Stimulated activated CD8-positive, alpha-beta memory T cell treated with anti-CD3 and anti-CD28 coated beads, Interleukin-7, amount 100 ng/mL, for 24 hours (primary cell): ENCODE measurements at regions not wholly inside any gene's neighbourhood (a gene's known extent, or its start where the extent isn't known, plus 50 kb on each side); places are given as distances from the start of the nearest gene placed in this dataset.

Experiments used
- DNase-seq: peaks from one replicate; pipeline ENCODE4 v3.0.0-alpha.2; 2020; ENCODE audit warnings: low read depth

DNA sequence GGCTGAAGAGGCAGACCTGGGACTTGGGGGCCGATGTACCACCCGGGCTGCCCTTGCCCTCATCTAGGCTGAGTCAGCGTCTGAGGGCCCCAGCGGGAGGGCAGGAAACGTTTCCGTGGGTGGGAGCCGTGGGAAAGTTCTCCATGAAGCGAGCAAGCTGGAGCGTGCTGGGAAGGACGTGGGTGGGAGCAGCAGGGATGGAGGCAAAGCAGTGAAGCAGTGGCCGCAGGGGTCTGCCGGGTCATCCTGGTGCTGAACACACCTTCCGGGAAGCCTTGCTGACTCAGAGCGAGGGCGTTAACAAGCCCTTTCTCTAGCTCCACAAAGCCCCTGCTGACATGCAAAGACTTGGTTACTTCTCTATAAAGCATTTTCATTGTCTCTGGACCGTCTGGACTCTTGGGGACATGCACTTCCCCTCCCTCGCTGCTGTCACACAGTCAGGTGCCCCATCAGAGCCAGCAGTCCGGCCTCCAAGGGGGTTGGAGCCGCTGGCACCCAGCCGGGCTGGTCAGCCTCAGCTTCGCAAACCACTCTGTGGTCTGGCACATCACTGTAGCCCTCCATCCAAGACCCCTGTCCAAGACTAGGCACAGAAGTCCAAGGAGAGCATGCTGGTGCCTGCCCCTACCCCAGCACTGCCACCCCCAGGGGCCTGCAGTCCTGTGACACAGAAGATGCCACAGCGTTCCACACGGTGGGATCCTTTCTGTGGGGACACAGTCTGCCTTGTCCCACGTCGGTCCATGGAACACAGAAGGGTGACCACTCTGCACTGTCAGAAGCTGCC is 115.1 kb upstream of the GPC1 start:
- DNase-seq: no peak

DNA sequence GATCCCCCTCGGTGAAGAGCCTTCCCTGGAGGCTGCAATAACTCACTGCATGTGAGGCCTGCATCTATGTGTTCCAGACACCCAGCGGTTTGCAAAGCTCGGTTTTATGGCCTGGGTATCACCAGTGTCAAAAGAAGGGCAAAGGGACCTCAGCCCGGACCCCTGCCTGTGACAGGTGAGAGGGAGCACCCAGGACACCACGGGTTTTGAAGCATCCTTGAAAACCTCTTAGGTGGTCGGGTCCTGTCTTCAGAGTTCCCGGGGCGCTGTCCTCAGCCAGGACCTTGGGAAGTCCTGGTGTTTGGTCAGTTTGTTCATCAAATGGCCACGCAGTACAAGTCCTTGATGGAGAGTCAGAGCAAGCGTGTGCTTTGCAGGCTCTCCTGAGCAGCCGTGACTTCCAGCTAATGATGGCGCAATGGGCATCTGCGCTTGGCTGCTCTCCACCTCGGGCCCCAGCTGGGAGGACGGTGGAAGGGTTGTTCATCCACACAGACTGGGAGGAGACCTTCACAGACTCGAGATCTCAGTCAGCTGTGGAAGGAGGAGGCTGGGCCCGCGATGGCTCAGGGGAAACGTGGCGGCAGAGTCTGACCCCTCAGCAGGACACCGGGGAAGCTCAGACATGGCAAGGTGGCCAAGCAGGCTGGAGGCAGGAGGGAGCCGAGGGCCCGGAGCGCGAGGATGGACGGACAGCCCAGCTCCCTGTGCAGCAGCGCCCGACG is 113.1 kb upstream of the GPC1 start:
- no peak for DNase-seq

DNA sequence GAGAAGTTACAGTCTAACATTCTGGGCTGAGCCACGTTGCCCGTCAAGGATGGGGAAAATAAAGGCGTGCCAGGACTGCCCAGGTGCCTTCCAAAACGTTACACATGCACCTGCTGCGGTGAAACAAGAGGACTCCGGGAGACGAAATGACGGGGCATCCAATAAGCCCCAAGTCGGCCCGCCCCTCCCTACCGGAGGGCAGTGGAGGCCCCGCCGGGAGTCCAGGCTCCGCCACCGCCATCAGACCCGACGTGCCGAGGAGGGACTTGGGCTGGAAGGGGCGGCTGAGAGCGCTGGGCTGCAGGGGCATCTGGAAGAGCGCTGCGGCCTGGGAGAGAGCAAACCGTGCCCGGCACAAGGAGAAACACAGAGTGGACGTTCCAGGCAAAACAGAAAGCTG is 112.5 kb upstream of the GPC1 start:
- no peak for DNase-seq

DNA sequence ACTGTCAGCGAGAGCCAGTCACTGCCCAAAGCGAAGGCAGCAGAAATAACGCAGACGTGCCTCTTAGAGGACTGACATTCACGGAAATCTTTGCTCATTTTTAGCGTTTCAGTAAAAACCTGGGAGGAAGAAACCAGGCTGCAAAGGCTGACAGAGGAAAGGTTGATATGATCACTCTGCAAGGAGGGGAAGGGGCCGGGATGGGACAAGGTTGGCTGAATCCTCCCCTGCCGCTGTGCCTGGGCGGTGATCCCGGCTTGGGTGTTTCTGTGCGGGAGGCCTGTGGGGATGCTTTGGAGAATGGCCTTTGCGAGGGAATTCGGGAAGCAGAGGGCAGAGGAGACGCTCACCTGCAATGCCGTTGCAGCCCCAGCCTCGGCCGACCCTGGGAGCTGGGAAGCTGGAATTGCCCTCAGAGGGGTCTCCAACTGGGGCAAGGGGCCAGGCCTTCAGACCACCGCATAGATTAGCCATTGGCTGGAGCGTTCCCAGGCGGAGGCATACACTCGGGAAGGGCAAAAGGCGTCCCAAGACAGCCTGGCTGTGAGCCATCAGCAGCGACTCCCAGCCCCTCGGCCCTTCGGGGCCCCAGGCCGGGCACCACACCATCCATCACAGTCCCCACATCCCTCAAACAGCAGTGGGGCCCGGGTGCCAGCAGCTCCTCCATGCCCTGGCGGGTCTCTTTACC is 111.7 kb upstream of the GPC1 start:
- no peak for DNase-seq

DNA sequence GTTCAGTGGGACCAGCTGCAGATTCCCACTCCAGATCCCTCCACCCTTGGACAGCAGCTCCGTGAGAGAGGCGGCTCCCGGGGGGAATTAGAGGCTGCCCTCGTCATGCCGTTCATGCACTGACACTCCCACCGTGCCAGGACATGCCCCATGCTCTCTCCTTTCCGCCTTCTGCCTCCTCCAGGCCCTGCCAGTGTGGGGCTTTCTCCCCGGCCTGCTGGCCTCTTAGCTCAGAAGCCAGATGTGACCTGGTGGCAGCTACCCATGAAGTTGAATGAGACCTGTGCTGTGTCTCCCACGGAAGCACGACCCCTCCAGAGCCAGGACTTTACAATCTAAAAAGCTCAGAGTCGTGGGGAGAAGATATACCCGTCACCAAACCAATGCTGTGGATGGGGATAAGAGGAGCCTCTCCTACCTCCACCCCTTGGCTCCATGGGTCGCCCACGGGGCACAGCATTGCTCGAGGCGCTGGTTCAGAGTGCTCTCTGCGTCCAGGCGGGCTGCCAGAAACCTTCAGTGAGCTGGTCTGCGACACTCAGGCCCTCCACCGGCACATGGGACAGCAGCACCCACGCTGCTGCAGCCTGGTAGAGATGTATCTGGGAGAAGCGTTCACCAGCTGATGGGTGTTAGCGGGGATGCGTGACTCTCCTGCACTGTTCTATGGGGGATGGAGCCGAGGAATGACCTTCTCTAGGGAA is 111.0 kb upstream of the GPC1 start:
- DNase-seq: no peak

DNA sequence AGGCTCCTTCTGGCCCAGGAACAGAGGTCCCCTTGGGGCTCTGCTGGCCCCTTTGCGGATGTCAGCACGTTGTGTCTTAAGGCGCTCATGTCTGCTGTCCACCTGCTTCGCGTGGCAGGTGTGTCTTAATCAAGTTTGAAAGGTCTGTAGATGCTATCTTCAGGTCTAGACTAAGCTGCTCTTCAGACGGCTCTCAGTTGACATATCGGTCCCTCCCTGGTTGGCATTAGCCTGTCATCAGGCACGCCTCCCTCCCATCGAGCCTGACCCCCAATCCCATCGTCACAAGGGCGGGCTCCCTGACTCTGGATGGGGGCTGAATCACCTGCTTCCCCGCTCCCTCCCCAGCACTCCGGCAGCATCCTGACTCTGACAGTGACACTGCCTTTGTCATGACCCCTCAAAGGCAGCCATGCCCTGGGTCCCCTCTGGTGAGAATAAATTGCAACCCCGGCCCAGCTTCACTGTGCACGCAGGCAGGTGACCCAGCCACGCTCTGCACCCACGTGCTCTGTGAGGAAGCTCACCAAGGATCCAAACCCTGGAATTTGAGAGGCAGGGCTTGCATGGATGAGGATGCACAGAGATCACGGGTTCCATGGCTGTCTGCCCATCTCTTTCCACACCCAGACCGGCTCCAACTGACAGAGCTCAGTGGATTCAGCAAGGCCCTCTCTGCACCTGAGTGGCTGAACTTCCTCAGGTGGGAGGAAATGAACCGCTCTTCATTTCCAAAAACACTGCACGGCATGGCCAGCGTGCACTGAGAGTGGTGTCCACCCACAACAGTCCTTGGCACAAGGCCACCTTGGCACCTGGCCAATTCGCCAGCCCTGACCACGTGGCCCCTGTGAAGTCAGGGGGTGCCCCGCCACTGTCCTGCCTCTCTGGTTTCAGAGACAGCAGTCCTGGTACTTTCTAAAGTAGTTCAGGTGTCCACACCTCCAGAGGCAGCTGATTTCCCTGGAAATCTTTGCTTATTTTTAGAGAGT is 110.2 kb upstream of the GPC1 start:
- no peak for DNase-seq

DNA sequence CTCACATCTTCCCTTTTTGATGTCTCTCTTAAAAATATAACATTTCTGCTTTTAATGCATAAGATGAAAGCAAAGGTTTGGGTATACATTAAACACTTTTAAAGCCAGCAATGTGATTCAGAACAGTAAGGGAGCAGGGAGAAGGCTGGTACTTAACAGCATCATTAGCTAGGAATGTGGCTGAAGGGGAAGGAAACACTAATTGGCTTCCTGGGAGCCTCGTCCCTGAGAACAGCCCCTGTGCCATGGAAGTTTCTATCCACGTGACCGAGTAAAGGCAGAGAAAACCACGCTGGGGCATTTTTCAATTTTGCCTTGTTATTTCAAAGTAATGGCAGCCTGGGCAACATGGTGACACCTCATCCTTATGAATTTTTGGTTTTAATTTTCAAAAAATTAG is 109.2 kb upstream of the GPC1 start:
- DNase-seq: no peak

DNA sequence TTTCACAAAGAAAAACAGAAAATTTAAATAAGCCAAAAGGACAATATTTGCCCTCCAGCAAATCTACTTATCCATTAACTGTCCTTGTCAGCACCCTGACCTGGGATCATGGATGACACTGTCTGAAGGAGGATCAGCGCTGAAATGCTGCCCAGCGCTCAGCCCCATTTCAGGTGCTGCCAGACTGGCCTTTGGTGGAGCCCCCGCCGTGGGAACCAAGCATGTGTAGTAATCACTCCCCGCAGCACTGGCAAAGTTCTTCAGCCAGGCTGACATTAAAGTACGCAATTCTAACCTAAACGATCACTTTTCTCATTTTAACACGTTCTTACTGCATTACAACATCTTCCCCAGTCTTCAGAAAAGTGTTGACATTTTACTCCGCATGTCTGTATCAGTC is 108.6 kb upstream of the GPC1 start:
- no peak for DNase-seq

DNA sequence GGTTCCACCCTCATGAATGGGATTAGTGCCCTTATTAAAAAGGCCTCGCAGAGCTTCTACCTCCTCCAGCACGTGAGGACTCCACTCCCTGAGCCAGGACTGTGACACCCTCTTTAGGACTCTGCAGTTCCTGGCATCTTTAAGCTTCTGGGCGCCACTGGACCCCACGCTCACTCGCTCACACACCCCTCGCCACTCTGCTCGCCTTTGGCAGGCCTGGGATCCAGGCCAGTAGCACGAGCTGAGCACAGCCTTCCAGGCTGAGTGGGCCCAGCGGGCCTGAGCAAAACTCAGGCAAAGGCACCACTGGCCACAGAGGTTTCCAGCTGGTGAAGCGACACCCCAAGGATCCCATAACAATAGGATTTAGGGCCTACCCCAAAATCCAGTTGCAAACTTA is 107.9 kb upstream of the GPC1 start:
- DNase-seq: no peak

DNA sequence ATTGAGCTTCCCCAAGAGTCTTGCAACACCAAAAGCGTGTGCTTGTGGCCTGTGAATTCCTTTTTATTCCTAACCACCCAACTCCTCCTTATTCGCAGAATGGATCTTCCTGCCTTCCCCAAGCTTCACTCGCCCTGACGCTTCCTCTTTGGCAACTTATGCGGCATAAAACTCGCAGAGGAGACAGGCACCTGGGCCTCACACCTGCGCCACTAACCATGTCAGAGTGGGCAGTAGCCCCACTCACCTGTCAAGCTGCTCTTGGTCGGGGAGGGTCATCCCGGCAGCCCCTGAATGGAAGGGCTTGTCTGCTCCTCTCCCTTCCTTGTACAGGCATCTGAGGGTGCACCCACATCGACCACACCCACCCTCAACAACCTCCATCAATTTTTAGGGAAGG is 106.9 kb upstream of the GPC1 start:
- DNase-seq: no peak

DNA sequence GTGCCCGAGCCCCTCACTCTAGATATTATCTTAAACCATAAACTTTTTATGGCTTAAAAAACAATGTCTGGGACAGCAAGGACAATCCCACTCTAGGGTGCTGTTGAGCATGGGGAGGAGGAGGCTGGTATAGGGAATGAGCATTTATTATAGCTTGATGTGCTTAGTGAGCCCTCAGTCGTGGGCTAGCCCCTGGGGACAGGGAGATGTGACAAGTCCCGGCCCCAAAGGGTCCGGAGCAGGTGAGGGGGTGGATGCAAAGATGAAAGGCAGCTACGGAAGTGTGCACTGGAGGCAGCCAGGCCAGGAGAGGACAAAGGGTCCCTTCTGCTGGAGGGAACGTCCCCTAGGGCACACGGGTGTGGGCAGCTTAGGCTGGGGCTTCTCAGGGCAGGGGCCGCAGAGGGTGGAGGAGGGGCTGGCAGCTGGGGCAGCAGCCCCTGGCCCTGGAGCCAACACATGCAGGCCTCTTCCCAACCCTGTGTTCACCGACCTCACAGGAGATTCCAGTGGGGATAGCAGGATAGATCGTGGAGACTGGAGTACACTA is 106.3 kb upstream of the GPC1 start:
- no peak for DNase-seq

DNA sequence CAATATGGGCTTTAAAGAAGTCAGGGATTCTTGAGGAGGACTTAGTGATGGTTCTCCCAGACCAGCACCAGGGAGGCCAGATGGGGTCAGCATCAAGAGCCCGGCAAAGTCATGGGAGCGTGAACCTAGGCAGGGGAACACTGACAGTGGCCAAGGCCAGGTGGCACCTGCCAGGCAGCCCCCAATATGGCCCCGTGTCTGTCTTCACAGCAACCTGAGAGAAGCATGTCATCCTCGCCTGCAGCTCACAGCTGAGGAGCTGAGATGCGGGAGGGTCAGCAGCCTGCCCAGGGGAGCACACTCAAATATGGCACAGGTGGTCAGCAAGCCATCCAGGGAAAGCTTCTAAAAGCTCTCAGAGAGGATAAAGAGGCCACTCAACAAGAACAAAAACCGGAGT is 105.7 kb upstream of the GPC1 start:
- DNase-seq: no peak

DNA sequence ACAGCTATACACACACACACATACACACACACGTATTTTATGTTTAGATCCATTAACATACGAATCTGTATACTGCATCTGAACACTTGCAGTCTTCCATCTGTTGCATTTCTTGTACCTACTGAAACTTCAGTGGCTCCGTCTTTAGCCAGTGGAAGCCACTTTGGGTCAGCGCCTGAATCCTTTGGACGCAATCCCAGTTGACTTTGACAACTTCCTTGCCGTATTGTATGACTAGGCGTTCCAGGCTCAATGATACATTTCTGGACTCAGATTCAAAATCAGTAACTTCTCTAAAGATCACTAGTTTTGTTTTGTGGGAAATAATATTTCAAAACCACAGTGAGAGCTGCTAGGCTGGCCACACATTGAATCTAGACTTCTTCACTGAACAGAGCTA is 101.5 kb upstream of the GPC1 start:
- DNase-seq: no peak

DNA sequence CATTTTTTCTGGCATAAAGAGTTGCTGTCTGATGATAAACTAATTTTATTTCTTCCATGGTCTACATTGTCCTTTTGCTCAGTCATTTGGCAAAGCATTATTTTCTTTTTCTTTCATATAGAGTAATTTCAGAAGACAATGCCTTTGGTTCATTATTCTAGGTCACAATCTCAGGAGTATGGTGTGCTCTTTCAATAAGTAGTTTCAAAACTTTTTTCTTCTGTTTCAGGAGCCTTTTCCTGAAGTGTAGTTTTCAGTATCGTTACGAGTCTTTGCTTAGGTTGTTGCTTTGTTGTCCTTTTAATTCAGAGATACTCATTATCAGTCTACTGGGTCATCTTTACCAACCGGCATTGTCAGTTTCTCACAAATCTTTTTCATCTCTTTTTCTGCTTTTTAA is 100.4 kb upstream of the GPC1 start:
- DNase-seq: no peak

DNA sequence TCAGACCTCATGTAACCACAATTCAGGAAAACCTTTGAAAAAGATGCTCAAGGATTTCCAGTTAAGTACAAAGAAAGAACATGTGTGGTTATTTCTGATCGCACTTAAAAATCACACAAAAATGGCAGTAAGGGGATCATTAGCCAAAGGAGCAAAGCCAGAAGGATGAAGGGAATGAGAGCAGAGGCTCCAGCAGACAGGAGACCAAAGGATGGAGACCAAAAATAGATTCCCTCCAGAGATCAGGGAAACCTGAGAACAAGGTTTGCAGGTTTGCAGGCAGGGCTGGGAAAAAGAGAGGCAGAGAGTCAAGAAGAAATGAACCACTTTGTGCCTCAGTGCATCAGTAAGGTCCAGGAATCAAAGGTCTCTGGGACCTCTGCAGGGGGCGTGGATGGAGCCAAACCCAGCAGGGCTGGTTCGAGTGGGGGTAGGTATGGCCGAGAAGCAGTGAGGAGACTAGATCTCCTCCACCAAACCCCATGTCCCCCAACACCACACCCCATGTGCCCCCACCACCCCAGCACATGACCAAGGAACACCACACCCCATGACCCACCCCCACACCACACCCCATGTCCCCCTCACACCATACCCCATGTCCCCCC is 98.5 kb upstream of the GPC1 start:
- DNase-seq: no peak

DNA sequence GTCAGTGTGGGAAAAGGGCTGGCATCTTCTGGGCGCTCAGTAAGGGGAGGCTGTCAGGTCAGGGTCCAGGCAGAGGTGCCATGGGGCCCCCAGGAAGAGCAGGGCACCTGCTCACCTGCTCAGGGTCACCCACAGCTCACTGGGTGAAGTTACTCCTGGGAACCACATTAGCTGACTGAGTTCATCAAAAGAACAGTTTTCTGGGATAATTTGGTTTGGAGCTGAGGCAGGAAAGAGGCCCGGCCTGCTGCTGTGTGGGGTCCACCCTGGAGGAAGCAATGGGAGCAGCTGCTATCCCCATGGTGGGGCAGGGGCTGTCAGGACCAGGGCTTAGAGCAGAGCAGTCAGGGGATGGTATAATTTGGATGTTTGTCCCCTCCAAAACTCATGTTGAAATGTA is 97.2 kb upstream of the GPC1 start:
- no peak for DNase-seq

DNA sequence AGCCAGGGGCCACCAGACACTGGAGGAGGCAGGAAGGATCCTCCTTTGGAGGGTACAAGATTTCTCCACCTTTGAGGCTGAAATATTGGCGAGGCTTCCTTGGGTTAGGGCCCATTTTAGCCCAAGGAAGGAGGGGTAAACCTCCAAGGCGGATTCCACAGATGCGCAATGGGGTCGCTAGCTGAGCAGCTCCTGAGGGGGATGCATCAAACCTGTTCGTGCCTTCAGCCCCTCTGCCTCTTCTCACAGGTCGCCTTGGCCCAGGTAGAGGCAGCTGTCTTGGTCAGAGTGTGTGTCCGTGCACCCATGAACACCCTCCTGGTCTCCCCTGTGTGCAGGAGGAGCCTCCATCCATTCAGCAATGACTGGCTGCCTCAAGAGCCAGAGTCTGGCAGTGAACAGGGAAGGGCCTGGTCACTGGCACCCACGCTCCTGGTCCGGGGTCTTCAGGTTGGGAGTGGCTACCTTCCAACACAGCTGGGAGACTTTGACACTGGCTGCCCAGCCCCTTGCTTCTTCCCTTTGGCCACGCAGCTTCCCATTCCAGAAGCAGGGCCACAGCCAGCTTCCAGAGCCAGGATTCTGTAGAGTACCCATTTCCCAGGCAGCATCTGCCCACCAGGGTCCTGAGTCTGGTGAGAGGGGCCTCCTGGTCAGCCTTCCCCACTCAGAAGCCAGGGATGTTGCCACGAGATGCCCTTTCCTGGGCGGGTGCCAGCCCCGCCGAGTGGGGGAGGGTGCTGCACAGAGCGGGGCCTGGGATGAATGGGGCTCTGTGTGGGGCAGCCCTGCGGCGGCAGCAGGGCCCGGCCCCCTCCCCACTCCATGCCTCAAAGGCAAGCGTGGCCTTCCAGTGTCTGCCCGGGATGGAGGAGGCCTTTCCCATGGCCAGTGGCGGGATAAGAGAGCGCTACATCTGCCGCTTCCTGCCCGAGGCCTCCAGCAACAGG is 95.8 kb upstream of the GPC1 start:
- DNase-seq: no peak

DNA sequence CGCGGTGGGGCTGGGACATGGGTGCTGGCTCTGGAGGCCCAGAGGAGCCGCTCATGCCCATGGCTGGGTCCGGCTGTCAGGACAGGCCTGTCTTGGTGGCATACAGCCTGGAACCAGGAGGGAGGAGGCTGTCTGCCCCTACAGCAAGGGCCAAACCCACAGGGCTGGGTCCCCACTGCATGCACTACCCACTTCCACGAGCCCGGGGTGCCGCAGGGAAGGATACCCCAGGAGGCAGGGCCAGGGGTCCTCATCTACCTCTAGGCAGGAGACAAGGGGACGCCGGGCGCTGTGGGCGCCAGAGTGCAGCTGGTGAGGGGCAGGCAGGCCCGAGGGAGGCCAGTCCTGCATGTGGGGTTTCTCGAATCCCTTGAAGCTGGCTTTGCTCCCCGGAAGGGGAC is 95.1 kb upstream of the GPC1 start:
- DNase-seq: no peak

DNA sequence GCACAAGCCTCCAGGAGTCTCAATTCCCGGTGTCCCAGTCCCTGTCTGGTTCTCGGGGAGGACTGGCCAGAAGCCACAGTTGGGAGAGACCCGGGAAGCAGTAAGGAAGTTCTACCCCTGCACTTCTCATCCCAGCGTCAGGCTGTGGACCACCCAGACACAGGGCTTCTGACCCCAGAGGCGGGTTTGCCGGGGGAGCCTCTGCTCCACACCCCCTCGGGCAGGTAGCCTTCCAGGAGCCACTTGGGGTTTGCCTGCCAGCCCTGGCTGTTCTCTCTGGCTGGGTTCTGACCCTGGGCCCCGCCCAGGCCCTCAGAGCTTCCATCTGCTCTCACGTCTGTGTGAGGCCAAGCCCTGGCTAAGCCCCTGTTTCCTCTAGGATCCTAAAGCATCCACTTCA is 94.4 kb upstream of the GPC1 start:
- no peak for DNase-seq

DNA sequence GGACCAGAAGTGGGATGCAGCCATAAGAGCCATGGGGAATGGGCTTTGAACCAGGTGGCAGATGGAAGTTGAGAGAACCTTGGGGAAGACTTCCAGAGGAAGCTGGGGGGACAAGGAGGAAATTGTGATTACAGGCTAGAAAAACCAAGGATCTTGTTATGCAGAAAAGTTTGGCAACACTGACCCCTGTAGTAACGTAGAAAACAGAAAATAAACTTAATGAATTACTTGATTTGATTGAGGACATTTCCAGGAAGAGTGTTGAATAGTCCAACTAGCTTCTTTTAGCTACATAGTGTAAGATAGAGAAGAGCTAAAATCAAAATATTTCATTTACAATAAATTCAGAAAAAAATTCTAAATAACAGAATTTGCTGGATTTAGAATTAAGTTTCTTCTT is 91.9 kb upstream of the GPC1 start:
- no peak for DNase-seq
